Hematopoietic multipotent progenitor cell treated with erythropoietin and hydrocortisone succinate and interleukin-3 and kit ligand, for 8 days (in vitro differentiated cells): ENCODE measurements at regions not wholly inside any gene's neighbourhood (a gene's known extent, or its start where the extent isn't known, plus 50 kb on each side); places are given as distances from the start of the nearest gene placed in this dataset.
A peak's percentile ranks its signal among the peaks of the same experiment; 100 is the strongest.
"Not testable (repeated sequence)": the region's sequence is repeated elsewhere in the genome, so short reads cannot be mapped to it uniquely, and the experiment has no call there.

Experiments
- DNase-seq: peaks from one replicate; pipeline ENCODE4 v3.0.0-alpha.2; 2015

DNA sequence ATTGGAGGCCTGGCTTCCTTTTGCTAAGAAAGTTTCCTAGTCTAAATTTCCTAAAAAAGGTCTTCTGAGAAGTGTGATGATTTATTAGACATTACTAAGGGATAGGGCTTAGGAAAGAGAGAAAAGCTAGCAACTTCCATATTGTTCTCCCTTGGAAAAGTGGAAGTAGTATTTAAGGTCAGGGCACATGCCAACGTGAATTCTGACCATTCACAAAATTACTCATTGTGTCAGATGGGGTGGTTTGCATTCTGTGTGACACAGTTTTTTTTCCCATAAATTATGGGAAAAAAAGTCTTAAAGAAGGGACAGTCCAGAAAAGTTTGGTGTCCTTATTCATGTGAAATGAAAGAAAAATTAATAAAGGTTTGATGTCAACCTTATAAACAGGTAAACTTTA, 110.0 kb upstream of the ARRDC3 start:
- no peak for DNase-seq

DNA sequence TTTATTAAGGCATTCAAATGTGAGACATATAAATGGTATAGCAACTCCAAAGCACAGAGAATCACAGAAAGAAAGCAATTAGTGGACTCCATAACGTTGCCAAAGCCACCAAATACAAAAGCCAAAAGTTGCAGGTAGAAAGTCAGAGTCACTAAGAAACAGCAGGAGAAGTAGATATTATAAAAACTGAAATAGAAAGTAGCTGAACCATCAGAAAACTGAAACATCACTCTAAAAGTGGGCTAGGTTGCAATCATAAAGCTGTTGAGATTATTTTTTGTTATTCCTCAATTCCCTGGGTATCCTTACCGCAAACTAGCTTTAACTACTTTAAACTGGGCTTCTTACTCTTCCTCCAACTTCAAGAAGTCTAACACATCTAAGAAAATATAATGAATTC, 108.1 kb upstream of the ARRDC3 start:
- DNase-seq, result no peak

DNA sequence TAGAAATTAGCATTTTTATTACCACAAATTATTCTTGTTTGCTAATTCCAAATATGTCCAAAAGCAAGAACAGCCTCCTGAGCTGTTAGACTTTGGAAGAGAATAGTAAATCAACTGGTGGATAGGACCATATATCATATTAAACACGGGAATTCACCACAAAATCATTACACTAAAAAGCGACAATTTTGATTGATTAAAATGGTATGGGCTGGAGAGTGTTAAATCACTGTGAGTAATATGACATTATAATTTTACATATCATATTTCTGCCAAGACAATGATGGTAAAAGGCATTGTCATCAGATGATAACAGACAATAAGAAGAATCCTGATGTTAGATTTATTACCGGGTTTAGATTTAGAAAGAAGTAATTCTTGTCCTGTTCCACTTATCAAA, 107.2 kb upstream of the ARRDC3 start:
- no peak for DNase-seq

DNA sequence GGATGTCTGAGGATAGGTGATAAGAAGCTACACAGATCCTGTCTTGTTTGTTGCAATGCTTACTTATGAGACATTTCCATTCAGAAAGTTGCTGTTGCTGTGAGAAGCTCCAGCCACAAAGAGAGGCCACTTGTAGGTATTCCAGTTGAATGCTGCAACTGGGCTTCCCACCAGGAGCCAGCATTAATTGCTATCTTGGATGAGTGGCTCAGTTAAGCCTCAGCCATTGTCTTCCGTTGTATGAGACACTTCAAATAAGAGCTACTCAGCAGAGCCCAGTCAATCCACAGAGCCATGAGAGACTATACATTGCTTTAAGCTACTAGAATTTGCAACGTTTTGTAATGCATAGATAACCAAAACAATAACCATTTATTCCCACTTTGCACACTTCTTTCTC, 104.3 kb upstream of the ARRDC3 start:
- DNase-seq, result no peak

DNA sequence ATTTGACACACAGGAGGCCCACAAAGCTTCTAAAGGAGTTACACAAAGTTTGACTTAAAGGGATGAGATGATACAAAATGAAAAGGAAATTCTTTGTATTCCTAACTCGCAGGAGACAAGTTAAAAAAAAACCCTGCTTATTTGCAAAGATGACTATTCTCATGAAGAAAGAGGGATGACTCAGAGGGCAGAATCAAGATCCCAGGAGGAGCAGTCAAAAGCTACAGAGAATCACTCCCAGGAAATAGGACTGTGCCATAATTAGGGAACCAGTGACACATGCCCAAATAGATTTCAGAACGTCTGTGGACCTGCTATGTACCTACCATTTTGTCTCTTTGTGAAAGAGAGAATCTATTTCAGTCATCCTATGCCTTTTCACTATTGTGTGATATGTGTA, 103.5 kb upstream of the ARRDC3 start:
- no peak for DNase-seq

DNA sequence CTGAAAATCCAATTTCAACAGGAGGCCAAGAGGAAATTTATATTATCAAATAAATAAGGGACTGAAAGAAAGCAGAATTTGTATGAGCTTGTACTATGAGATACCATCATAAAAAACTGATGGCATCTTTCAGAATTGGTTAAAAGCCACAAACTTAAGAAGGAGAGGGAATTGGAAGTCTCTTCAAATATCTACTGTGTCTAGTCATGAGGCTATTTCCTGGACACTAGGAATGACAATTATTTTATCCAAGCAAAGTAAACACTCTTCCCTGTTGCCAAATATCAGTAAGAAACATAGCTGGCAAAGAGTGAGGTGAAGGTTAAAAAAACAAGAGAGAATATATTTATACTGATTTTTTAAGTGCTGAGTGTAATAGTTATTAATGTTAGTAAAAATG, 101.5 kb upstream of the ARRDC3 start:
- no peak for DNase-seq

DNA sequence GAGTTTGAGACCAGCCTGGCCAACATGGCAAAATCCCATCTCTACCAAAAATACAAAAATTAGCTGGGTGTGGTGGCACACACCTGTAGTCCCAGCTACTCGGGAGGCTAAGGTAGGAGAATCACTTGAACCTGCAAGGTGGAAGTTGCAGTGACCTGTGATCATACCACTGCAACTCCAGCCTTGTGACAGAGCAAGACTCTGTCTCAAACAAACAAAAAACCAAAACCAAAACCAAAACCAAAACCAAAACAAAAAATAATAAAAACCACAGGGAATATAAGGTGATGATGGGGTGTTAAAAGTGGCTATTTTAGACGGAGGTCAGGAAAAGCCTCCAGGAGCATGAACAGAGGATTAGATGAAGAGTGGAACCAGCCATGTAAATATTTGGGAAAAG, 96.3 kb upstream of the ARRDC3 start:
- DNase-seq, result not testable (repeated sequence)

DNA sequence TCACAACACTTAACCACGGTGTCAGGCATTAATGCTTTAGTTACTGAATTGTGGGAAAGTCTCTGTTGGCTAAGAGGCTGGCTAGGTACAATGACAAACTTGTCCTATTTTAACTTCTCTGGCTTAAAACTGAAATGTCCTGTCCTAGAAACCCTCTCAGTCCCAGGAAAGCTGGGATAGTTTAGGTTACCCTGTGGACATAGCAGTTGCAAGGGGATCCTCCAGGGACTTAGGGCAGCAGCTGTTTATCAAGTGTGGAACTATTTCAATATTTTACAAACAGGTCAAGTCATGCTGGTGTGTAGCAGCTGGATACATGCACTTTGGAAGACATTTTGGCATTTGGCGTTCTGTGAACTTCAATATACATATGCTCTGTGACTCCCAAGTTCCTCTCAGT, 95.0 kb upstream of the ARRDC3 start:
- no peak for DNase-seq

DNA sequence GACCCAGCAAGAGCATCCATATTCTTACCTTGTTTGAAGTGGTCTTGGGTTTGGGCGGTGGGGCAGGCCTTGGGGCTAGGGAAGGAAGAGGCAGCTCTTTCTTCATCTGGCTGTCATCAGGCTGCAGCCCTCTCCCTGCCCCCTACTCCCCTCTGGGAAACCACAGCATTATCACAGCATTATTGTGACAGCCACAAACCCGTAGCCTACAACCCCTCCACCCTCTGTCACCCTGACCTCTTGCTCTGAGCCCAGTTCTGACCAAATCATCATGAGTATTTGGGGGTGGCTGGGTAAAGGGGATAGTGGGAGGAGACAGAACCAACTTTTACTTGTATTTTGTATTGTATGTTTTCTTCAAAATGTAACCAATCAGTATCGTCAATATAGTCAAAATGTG, 94.3 kb upstream of the ARRDC3 start:
- no peak for DNase-seq

DNA sequence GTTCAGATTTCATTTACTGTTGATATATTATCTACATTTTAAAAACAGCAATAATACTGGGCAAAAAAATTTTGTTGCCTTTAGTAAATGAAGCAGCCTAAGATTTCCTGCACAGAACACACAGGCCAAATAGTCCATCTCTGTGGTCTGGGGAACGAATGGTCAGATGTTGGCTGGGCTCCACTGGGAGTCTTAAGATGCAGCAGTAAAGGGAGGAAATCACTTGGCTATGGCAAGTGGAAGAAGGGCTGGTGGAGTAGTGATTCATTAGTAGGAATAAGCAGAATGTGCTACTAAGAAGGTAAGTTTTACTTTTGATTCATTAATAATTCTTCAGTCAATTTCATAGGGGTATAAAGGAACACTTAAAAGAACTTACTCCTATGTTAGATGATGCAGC, 91.1 kb upstream of the ARRDC3 start:
- no peak for DNase-seq

DNA sequence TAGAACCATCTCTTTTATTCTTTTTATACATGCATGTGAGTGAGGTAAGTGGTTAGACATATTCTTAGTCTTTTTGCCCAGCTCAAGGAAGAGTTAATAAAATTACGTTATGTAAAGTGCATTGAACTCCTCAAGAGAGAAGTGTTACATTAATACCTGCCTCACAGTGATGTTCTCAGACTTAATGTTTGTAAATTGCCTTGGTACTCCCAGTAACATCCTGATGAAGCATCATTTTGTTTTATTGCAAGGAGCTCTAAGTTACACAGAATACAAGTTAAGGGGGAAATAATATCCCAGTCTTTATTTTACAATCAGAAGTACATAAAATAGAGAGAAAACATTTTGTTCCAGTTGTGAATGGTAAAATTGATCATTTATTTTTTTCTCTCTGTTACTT, 89.5 kb upstream of the ARRDC3 start:
- DNase-seq, result no peak

DNA sequence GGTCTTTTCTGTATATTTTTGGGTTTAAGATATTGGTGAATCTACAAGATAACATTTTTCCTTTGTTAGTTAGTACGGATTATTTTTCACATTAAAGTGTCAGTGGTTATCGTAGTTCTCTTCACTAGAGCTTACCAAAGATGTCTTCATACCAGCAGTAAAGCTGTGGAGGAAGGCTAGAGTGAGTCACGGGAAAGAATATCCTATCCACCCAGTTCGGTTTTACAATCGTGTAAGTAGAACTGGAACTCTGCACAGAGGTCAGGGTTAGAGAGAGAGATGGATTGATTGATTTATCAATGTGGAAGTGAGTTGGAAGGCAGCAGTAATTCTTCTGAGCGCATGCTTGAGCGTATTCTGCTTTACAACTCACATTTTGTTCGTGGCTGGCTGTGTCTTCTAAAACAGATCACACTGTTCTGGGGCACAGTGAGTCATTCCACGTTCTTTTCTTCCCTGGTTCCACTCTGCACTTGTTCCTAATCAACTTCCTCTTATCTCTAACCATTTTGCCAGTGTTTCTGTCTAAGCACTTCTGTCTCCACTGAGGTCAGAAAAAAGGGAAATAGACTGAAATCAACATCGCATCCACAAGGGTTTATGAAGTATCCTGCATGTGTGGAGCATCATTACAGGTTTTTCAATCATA, 86.5 kb upstream of the ARRDC3 start:
- peak; percentile 23 for DNase-seq

DNA sequence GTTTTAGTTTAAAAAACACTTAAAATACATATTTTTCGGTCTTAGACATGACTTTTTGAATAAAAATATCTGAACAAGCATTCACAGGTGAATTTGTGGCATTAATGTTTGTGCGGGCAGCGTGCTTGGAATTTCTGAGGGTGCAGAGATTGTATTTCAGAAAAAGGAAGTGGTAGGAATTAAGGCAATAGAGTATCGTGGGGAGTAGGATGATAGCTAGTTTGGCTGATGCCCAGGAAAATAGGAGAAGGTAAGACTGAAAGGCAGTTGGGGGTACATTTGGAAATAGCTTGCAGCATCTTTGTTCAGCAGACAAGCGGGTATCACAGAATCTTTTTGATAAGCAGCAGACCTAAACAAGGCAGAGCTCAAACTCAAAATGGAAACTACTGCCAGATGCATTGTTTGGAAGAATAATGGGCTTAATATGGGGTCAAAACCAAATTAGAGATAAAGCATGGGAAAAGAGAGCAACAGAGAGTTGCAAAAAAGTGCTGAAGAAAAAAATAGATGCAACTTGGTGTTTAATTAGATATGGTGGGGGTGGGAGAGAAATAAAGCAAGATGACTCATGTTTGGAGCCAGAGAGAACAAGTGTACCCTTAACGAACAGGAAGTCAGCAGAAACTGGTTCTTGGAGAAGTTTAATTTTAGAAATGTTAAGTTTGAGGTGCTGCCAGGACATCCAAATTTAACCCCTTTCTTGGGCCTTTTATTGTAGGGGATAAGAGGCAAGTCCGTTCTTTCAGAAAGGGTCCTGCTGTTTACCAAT, 85.7 kb upstream of the ARRDC3 start:
- no peak for DNase-seq

DNA sequence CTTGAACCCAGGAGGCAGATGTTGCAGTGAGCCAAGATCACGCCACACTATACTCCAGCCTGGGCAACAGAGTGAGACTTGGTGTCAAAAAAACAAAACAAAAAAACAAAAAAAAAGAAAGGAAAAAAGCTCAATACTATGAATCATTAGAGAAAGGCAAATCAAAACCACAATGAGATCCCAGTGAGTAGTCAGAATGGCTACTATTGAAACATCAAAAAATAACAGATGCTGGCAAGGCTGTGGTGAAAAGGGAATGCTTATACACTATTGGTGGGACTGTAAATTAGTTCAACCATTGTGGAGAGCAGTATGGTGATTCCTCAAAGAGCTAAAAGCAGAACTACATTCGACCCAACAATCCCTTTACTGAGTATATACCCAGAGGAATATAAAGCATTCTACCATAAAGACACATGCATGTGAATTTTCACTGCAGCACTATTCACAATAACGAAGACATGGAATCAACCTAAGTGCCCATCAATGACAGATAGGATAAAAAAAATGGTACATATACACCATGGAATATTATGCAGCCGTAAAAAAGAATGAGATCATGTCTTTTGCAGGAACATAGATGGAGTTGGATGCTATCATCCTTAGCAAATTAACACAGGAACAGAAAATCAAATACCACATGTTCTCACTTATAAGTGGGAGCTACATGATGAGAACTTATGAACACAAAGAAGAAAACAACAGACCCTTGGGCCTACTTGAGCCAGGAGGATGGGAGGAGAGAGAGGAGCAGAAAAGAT, 81.9 kb upstream of the ARRDC3 start:
- no peak for DNase-seq

DNA sequence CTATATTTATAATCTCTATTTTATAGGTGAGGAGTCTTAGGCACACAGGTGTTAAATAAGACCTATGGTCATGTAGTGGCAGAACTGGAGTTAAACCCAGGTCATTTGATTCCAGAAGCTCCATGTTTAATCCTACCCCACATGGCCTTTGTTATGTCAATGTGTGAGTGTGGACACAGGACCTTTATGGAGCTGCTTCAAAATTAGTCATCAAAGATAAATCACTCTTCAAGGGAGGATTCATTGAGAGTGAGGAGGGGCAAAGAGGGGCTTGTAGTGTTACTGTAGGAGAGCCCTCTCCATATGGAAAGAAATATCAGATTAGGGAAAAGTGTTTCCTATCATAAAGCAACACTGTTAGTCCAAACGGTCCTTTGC, 74.6 kb upstream of the ARRDC3 start:
- DNase-seq, result no peak

DNA sequence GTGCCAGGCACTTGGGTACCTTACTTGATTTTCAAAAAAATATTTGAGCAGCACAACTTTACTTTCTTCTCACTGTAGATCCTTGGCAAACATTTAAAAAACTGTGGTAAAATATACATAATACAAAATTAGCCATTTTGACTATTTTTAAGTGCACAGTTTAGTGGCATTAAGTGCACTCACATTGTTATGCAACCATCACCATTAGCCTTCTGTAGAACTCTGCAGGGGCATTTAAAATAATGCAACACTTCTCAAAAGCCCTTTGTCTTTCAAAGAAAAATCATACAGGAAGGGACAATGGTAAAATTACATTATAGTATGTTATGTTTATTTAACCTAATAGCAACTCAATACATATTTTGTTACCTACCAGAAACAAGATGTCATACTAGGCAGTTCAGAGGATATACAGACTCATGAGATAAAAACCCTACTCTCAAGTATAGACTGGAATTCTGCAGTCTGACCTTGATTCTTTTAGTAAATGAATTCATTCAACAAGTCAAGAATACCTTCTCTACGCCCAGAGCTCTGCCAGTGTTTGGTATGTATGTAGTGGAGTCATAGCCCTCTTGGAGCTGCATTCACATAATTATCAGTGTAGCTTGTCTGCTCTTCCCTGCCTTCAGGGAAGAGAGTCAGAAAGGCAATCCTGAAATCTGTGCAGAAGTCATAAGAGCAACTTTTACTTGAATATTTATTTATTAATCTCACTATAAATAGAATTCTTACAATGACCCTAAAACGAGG, 74.0 kb upstream of the ARRDC3 start:
- no peak for DNase-seq

DNA sequence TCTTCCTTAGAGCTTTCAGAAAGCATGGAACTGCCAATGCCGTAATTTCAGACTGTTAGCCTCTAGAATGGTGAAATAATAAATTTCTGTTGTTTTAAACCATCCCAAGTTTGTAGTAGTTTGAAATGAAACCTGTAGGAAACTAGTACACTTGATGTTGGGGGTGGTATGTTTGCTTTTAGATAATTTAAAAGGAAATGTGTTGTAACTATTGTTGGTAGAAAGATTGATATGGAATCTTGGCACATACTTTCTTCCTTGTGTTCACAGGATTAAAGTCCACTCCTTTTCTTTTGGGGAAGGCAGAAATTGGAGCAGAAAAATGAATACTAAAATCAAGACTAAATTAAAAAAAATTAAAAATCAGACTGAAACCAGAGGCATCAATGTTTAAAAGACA, 66.0 kb upstream of the ARRDC3 start:
- no peak for DNase-seq

DNA sequence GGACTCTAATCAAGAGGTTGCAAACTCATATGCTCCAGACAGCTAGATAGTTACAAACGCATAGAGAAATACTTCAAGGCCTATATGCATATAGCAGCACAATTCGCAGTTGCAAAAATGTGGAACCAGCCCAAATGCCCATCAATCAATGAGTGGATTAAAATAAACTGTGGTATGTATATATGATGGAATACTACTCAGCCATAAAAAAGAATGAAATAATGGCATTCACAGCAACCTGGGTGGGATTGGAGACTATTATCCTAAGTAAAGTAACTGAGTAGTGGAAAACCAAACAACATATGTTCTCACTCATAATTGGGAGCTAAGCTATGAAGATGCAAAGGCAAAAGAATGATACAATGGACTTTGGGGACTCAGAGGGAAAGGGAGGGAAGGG, 65.0 kb upstream of the ARRDC3 start:
- DNase-seq, result not testable (repeated sequence)

DNA sequence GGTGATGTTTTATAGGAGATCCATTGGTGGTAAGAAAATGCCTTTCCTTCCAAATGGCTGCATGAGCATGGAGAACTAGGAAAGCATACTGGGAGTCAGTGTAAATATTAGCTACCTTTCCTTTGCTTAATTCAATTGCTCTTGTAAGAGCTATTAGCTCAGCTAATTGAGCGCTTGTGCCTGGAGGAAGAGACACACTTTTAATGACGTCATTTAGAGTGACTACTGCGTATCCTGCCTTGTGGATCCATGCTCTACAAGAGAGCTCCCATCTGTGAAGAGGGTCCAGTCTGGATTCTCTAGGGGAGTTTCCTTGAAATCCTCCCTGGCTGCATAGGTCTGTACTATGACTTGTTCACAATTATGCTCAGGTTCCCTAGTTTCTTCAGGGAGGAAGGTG, 63.8 kb upstream of the ARRDC3 start:
- DNase-seq, result not testable (repeated sequence)

DNA sequence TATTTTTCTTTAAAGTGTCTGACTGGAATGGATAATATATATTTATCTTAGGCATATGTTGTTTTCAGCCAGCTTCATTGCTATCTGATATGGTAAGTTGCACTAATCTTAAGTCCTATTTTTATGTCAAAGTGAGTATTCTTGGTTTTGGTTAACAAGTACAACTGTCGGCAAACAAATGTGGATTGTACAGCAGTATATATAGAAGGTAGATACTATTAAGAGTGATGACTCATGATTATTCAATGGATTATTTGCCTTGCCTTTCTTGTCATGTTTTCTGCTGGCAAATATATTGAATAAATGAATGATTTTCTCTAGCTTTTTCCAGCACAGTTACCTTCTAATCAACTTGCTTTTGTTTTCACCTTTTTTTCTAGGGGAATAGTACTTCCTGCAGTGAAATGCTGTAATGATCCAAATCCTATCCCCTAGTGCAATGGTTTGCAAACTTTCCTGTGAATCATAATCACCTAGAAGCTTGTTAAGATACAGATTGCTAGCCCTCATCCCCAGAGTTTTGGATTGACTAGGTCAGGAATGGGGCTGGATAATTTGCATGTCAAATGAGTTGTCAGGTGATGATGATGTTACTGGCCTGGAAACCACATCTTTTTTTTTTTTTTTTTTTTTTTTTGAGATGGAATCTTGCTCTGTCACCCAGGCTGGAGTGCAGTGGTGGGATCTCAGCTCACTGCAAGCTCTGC, 60.8 kb upstream of the ARRDC3 start:
- no peak for DNase-seq

DNA sequence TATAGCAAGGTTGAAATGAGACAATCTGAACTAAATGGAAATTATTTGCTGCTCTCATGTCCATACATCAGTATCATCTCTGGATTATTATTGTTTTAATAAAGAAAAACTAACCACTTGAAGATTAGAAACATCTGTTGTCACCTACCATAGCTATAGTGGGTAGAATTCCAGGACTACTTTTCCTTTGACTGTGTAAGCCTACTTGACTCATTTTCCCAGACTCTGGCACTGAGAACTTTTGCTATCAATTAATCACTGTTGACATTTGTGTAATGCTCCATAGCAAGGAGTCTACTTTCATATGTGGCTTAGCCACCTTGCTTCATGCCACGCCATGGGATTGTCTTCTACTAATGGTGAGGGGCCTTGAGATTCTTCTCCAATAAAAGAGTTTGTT, 59.9 kb upstream of the ARRDC3 start:
- DNase-seq, result no peak

DNA sequence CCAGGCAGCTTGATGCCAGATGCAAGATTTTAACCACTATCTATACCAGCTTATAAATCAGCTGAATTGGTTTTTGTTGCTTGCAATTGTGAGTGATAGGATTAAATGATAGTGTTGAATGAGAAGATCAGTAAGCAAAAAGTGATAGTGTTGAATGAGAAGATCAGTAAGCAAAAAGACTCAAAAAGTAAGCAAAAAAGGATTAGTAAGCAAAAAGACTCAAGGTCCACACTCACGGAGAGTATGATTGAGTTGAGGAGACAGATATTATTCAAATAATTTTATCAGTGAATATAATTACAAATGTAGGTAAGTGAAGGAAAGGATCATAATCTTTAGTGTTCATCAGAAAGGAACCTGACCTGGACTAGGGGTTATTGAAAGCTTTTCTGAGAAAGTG, 58.0 kb upstream of the ARRDC3 start:
- no peak for DNase-seq

DNA sequence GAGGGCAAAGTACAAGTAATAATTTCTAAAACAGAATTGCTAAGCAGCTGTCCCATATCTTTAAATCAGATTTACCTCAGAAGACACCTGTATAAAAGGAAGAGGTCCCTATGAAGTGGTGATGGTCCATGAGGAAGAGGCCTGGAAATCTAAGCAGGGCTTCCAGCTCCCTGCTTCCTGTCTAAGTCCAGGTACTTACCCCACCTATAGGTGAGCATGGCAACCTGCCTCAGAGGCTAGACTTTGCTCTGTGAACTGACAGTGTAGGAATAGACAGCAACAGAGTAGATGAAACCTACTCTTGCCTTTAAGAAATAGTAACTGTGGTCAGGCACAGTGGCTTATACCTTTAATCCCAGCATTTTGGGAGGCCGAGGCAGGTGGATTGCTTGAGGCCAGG, 55.8 kb upstream of the ARRDC3 start:
- DNase-seq, result no peak
